Lower leg skin (tissue), 4 donors: ENCODE measurements at regions not wholly inside any gene's neighbourhood (a gene's known extent, or its start where the extent isn't known, plus 50 kb on each side); places are given as distances from the start of the nearest gene placed in this dataset.

Source experiments
- DNase-seq, 2 donors: peaks; one replicate each; pipeline ENCODE4 v3.0.0-alpha.2; 2019; ENCODE audit warnings: low spot score in 2 of 2
- H3K4me3 ChIP-seq: fragments of 200-600 bp; sonication (generic); 2 replicates; pipeline ENCODE4 v1.5.1; 2017; ENCODE audit warnings: mild to moderate bottlenecking, low read depth; ENCODE audit not compliant: poor library complexity, severe bottlenecking
- POLR2A ChIP-seq, 2 donors: fragments of 450-650 bp; IDR thresholded peaks; one replicate each; pipeline ENCODE4 v1.6.1; 2016 to 2017; ENCODE audit warnings: antibody characterized with exemption in 2 of 2, mild to moderate bottlenecking in 1 of 2, moderate library complexity in 1 of 2
- WGBS, 2 donors: methylation state at CpG; one replicate each; pipeline ENCODE4 v1.1.5; 2018; 5-methylcytosine and 5-hydroxymethylcytosine counted together
- intact Hi-C: fragments of 100-400 bp; cut with DNase I; formaldehyde crosslinking; loops from one replicate; pipeline ENCODE4 v1.15.0; 2023; ENCODE audit warnings: low total_unique reads
- TF ChIP-seq, protein P1 (sequence below), 3 donors: fragments of 450-650 bp; IDR thresholded peaks; one replicate each; pipeline ENCODE4 v1.5.1; 2016; ENCODE audit warnings: antibody characterized with exemption in 3 of 3, mild to moderate bottlenecking in 3 of 3, moderate library complexity in 2 of 3

DNA sequence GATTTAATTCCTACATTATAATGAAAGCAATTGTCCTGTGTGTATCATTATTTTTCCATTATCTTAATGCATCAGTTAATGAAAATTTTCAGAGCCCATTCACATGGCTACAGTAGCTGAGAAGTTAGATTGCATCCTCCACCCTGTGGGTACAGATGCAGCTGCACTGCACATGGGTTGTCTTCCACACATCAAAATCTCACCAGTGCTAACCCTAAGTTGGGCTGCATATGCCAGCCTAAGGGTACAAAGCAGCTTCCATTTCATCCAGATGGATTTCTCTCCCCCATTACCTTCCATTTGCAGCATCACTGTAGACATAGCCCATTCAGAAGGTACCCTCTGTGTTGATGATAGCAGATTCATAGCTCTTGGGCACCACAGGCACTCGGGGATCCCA is 74.7 kb upstream of the WDR11 start:
- intact Hi-C loops = no loop called here
- DNase-seq = no peak
- no peak overlapping the region for H3K4me3 ChIP-seq
- WGBS, 2 donors = 76 to 100% methylated on average over 1 of the region's 1 CpG
- TF ChIP-seq, protein P1, sequence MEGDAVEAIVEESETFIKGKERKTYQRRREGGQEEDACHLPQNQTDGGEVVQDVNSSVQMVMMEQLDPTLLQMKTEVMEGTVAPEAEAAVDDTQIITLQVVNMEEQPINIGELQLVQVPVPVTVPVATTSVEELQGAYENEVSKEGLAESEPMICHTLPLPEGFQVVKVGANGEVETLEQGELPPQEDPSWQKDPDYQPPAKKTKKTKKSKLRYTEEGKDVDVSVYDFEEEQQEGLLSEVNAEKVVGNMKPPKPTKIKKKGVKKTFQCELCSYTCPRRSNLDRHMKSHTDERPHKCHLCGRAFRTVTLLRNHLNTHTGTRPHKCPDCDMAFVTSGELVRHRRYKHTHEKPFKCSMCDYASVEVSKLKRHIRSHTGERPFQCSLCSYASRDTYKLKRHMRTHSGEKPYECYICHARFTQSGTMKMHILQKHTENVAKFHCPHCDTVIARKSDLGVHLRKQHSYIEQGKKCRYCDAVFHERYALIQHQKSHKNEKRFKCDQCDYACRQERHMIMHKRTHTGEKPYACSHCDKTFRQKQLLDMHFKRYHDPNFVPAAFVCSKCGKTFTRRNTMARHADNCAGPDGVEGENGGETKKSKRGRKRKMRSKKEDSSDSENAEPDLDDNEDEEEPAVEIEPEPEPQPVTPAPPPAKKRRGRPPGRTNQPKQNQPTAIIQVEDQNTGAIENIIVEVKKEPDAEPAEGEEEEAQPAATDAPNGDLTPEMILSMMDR (IDR thresholded peaks at IDR 0.05) = no peak
- no peak for TF ChIP-seq POLR2A (IDR thresholded peaks at IDR 0.05)

DNA sequence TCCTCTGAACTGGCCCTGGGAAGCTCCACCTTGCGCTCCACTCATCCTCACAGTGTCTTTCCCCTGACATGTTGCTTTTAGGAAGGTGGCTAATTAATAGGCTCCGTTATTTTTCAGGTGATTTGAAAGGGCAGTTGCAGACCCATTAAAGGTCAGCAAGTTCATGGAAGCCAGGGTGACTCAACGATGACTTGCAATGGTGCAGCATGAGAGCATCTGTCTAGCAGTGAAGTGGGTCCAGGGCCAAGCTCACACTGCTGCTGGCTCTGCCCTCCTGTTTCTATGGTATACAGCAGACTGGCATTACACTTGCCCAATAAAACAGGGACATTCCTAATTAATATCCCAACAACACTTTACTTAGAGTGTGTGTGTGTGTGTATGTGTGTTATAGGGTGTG is 68.8 kb upstream of the WDR11 start:
- intact Hi-C loops = no loop called here
- TF ChIP-seq, protein P1 (IDR thresholded peaks at IDR 0.05) = no peak
- no peak for TF ChIP-seq POLR2A (IDR thresholded peaks at IDR 0.05)
- DNase-seq = no peak
- 90 to 92% methylated on average over 3 of the region's 3 CpGs for WGBS, 2 donors
- no peak overlapping the region for H3K4me3 ChIP-seq

DNA sequence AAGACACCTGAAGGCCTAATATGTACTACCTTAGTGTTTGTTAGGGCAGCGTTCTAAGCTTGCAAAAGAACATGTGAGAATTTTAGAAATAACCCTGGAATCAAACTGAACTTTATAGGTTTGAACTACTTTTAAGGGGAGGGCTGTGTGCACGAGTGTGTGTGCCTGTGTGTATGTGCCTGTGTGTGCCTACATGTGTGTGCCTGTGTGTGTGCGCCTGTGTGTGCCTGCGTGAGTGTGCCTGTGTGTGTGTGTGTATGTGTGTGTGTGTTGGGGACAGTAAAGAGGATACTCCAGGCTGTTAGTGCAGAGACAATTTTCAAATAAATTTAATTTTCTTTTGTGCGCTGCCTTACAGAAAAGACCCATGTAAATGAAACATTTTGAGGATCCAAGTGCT is 68.1 kb upstream of the WDR11 start:
- intact Hi-C loops = no loop called here
- DNase-seq = no peak
- no peak overlapping the region for H3K4me3 ChIP-seq
- 77 to 82% methylated on average over 5 of the region's 5 CpGs for WGBS, 2 donors
- TF ChIP-seq, protein P1 (IDR thresholded peaks at IDR 0.05) = no peak
- TF ChIP-seq POLR2A (IDR thresholded peaks at IDR 0.05) = no peak

DNA sequence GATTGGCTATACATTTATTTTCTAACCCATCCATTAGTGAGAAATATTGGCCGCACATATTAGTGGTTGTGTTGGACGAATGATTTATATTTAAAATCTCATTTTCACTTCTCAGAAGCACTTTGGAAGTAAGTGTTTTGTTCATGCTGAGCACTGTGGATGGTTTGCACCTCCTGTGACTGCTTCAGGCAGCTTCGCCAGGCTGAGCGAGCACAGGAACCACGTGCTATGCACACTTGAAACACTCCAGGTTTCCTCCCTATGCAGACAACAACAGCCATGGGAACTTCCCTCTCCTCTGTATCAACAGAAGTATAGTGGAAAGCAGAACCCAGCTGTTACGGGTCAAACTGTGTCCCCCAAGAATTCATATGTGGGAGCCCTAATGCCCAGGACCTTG is 67.3 kb upstream of the WDR11 start:
- no peak for DNase-seq
- WGBS, 2 donors = 73 to 83% methylated on average over 6 of the region's 6 CpGs
- no peak overlapping the region for H3K4me3 ChIP-seq
- intact Hi-C loops = no loop called here
- TF ChIP-seq, protein P1 (IDR thresholded peaks at IDR 0.05) = no peak
- TF ChIP-seq POLR2A (IDR thresholded peaks at IDR 0.05) = no peak

DNA sequence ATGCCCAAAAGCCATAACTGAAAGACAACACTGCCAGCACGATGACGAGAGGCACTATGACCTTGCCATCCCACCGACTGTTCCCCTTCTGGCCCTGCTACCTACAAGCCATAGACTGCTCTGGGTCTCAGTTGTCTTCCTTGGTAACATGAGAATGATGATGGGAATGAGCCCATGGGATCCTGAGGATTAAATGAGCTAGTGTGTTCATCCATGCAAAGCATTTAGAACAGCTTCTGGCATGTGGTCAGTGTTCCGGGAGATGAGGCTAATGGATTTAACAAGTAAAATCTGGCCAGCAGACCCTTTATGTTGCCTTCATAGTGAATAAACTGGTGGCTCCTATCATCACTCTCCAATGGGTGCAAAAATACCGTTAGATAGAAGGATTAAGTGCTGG is 62.4 kb upstream of the WDR11 start:
- no peak overlapping the region for H3K4me3 ChIP-seq
- WGBS, 2 donors = 87 to 90% methylated on average over 5 of the region's 5 CpGs
- TF ChIP-seq POLR2A (IDR thresholded peaks at IDR 0.05) = no peak
- TF ChIP-seq, protein P1 (IDR thresholded peaks at IDR 0.05) = no peak
- intact Hi-C loops = no loop called here
- no peak for DNase-seq
